ENCODE measurements at regions not wholly inside any gene's neighbourhood (a gene's known extent, or its start where the extent isn't known, plus 50 kb on each side); places are given as distances from the start of the nearest gene placed in this dataset.
"Not testable (repeated sequence)": the region's sequence is repeated elsewhere in the genome, so short reads cannot be mapped to it uniquely, and the experiment has no call there.

DNA sequence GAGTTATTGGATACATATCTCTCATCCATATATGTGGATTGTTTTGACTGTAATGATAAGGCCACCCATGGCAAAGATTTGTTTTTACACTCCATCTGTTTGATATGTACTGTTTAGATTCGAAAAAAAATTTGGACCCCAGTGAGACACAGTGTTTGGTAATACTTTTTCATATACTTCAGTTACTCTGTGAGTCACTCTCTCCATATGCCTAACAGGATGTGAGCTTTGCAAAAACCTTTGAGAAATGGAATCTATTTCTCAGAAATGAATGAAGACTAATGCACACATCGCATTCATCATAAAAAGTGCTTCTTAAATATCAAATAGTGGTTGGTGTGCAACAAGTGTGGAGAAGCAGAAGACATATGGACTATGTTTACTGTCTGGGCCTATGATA is 781.5 kb downstream of the SLC6A15 start:
- Mint-ChIP-seq H3K4me1 (ENCODE audit: low read depth) (no peaks in the 10 kb centered on the region), H3K27ac (no peak overlapping the region), H3K9me3 (peaks cover 0 to 1% of the 10 kb centered on the region in 2 donors), H3K27me3 (ENCODE audit: low read depth) (no peaks in the 10 kb centered on the region), H3K36me3 (ENCODE audit: insufficient read depth in 2 of 2) (no peaks in the 10 kb centered on the region), H3K4me3 (no peak overlapping the region)
- ATAC-seq (replicated peaks in 1 of 2), result no peak
- DNase-seq, result no peak

DNA sequence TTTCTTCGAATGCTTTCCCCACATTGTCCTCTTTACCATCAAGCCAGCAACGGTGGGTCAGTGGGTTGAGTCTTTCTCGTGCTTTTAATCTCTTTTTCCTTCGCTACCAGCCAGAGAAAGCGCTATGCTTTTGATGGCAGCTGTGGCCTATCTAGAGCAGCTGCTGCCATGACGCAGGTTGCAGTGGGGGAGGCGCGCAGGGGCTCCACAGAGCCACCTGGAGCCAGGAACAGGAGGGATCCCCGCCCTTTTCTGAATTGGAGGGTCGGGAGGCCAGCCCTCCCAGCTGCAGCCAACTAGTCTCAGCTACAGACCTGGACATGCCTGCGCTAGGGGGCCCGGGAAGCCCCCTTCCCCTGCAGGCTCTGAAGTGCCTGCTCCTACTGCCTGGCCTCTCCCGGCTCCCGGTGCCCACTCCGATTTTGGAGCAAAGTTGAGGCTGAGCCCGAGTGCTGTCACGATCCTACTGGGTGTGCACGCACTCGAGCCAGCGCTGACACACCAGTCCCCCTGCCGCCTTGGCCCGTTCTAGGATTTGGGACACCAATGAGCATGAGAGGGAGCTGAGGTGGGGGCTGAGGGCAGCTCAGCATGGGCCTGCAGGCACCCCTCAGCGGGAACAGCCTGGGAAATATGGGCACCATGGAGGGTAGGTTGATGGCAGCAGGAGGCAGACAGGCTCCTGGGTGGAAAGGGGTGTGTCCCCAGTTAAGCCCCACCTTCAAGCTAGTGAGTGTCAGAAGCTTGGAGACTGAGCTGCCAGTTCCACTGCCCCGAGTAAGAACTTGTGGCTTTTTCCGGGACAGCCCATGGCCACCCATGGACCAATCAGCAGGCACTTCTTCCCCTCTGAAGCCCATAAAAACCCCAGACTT is 784.2 kb downstream of the SLC6A15 start:
- Mint-ChIP-seq H3K4me1 (ENCODE audit: low read depth) (no peaks in the 10 kb centered on the region), H3K27me3 (ENCODE audit: low read depth) (no peaks in the 10 kb centered on the region), H3K9me3 (peaks cover 0 to 2% of the 10 kb centered on the region in 2 donors), H3K36me3 (ENCODE audit: insufficient read depth in 2 of 2) (no peaks in the 10 kb centered on the region), H3K27ac (no peak overlapping the region), H3K4me3 (no peak overlapping the region)
- DNase-seq (no peak), ATAC-seq (replicated peaks in 1 of 2) (no peak)

DNA sequence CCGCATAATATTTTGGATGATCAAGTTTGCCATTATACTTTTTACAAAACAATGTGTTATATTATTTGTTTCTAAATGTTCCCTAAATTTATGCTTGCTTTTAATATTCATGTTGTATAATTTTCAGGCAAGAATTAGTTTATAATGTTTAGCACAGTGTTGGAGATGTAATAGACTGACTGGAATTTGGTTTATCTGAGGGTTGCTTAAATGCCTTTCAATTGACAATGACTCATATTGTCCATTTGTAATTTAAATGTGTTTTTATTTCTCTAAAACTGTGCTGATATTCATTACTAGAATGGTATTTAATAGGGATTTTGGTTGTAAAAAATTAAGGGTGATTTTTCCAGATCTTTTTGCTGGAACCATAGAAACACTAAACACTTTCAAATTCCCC is 788.4 kb downstream of the SLC6A15 start:
- Mint-ChIP-seq H3K27ac (no peak overlapping the region), H3K27me3 (ENCODE audit: low read depth) (no peaks in the 10 kb centered on the region), H3K9me3 (peaks cover 3 to 6% of the 10 kb centered on the region in 2 donors), H3K4me1 (ENCODE audit: low read depth) (no peaks in the 10 kb centered on the region), H3K4me3 (no peak overlapping the region), H3K36me3 (ENCODE audit: insufficient read depth in 2 of 2) (no peaks in the 10 kb centered on the region)
- ATAC-seq (replicated peaks in 1 of 2), result no peak
- no peak for DNase-seq

GRCh38 chr12:84117190-84117589 is 795.4 kb downstream of the SLC6A15 start:
- Mint-ChIP-seq H3K4me3 (no peak overlapping the region), H3K27me3 (ENCODE audit: low read depth) (no peaks in the 10 kb centered on the region)

DNA sequence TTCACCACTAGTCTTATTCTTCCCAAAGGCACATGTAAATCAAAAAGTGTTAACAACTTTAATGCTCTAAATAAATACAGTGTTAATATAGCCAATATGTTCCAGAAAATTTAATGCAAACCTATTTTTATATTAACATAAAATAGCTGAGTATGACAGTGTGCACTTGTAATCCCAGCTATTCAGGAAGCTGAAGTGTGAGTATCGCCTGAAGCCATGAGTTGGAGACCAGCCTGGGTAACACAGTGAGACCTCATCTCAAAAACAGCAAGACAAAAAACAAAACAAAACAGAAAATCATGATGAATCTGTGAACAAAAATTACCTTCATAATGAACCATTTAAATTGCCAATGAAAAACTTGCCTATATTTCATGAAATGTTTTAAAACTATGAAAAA is 798.9 kb downstream of the SLC6A15 start:
- Mint-ChIP-seq H3K36me3 (ENCODE audit: insufficient read depth in 2 of 2) (no peaks in the 10 kb centered on the region), H3K27me3 (ENCODE audit: low read depth) (no peaks in the 10 kb centered on the region), H3K4me1 (ENCODE audit: low read depth) (no peaks in the 10 kb centered on the region), H3K4me3 (no peak overlapping the region), H3K9me3 (peaks cover 6% of the 10 kb centered on the region in 2 donors), H3K27ac (no peak overlapping the region)
- DNase-seq (no peak), ATAC-seq (replicated peaks in 1 of 2) (no peak)

More at GRCh38 chr12:84117190-84117589, 795.4 kb downstream of the SLC6A15 start:
- H3K4me1 Mint-ChIP-seq (ENCODE audit: low read depth), result no peaks in the 10 kb centered on the region
- H3K27ac Mint-ChIP-seq, result no peak overlapping the region
- no peak for DNase-seq
- H3K36me3 Mint-ChIP-seq (ENCODE audit: insufficient read depth in 2 of 2), result no peaks in the 10 kb centered on the region
- ATAC-seq (replicated peaks in 1 of 2), result no peak
- H3K9me3 Mint-ChIP-seq, result peaks cover 4 to 5% of the 10 kb centered on the region in 2 donors

GRCh38 chr12:84103886-84104285 is 808.7 kb downstream of the SLC6A15 start:
- H3K27ac Mint-ChIP-seq; H3K4me3 Mint-ChIP-seq; ATAC-seq (replicated peaks in 1 of 2); H3K27me3 Mint-ChIP-seq (ENCODE audit: low read depth); H3K4me1 Mint-ChIP-seq (ENCODE audit: low read depth); DNase-seq: not testable (repeated sequence)
- peaks cover 10 to 17% of the 10 kb centered on the region in 2 donors for H3K36me3 Mint-ChIP-seq (ENCODE audit: insufficient read depth in 2 of 2)
- peaks cover 21 to 22% of the 10 kb centered on the region in 2 donors for H3K9me3 Mint-ChIP-seq

GRCh38 chr12:84101963-84102362 is 810.6 kb downstream of the SLC6A15 start:
- H3K27me3 Mint-ChIP-seq (ENCODE audit: low read depth); ATAC-seq (replicated peaks in 1 of 2); H3K4me1 Mint-ChIP-seq (ENCODE audit: low read depth); H3K27ac Mint-ChIP-seq; H3K4me3 Mint-ChIP-seq; DNase-seq: not testable (repeated sequence)
- H3K9me3 Mint-ChIP-seq, result peaks cover 18 to 19% of the 10 kb centered on the region in 2 donors
- H3K36me3 Mint-ChIP-seq (ENCODE audit: insufficient read depth in 2 of 2), result peaks cover 10 to 16% of the 10 kb centered on the region in 2 donors

- not testable (repeated sequence) for H3K4me3 Mint-ChIP-seq; ATAC-seq (replicated peaks in 1 of 2); H3K27me3 Mint-ChIP-seq (ENCODE audit: low read depth); H3K27ac Mint-ChIP-seq; DNase-seq; H3K4me1 Mint-ChIP-seq (ENCODE audit: low read depth)
- H3K36me3 Mint-ChIP-seq (ENCODE audit: insufficient read depth in 2 of 2), result peaks cover 10 to 16% of the 10 kb centered on the region in 2 donors
- peaks cover 17% of the 10 kb centered on the region in 2 donors for H3K9me3 Mint-ChIP-seq
Observed at GRCh38 chr12:84099591-84099990, 813.0 kb downstream of the SLC6A15 start.

DNA sequence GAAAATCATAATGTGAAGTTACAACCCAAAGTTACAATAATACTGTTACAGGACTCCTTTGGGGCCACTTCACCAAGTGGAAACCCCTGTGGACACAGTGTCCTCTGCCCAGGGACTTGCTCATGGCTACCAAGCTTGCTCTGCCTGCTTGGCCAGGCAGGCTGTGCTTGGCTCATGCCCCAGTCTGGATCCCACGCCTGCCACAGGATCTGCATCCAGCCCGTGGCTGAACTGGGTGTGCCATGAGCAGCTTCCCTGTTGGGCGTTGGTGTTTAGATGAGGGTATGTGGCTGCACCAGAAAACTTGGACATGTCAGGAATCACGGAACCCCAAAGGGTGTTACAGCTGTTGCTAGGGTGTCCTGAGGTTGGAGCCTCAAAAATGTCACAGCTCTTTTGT is 820.9 kb downstream of the SLC6A15 start:
- H3K27me3 Mint-ChIP-seq (ENCODE audit: low read depth), result no peaks in the 10 kb centered on the region
- no peak for ATAC-seq (replicated peaks in 1 of 2)
- no peak for DNase-seq
- H3K9me3 Mint-ChIP-seq, result peaks cover 0 to 4% of the 10 kb centered on the region in 2 donors
- H3K27ac Mint-ChIP-seq, result no peak overlapping the region
- H3K36me3 Mint-ChIP-seq (ENCODE audit: insufficient read depth in 2 of 2), result no peaks in the 10 kb centered on the region
- no peak overlapping the region for H3K4me3 Mint-ChIP-seq
- no peaks in the 10 kb centered on the region for H3K4me1 Mint-ChIP-seq (ENCODE audit: low read depth)

DNA sequence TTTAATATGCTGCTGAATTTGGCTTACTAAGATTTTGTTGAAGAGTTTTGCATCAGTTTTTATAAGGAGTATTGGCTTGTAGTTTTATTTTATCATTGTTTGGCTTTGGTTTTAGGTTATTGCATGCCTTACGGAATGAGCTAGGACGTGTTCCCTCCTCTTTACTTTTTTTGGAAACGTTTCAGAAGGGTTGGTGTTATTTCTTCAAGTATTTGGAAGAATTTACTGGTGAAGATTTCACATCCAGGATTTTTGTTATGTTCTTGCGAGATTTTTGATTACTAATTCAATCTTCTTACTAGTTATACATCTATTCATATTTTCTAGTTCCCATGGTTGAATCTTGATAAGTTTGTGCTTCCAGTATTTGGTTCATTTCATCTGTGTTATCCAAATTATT is 823.2 kb downstream of the SLC6A15 start:
- Mint-ChIP-seq H3K36me3 (ENCODE audit: insufficient read depth in 2 of 2) (no peaks in the 10 kb centered on the region), H3K27me3 (ENCODE audit: low read depth) (no peaks in the 10 kb centered on the region), H3K4me1 (ENCODE audit: low read depth) (no peaks in the 10 kb centered on the region), H3K9me3 (peaks cover 0 to 4% of the 10 kb centered on the region in 2 donors), H3K27ac (no peak overlapping the region), H3K4me3 (no peak overlapping the region)
- no peak for DNase-seq
- no peak for ATAC-seq (replicated peaks in 1 of 2)

DNA sequence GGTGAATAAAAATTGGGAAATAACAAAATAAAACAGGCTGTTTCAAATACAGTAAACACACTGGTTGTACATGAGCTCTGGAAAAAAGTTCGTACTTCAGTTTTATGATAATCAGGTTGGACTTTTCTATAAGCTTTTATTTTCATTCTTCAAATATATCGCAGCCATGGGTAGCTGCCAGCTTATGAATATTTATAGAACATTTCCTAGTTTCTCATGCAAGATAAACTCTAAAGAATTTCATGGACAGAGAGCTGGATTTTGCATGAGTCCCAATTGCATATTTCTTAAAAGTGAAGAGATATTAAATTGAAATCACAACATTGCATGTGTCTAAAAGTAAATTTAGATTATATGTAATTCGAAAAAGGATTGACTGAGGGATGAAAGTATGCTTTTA is 827.6 kb downstream of the SLC6A15 start:
- no peak overlapping the region for H3K27ac Mint-ChIP-seq
- no peaks in the 10 kb centered on the region for H3K27me3 Mint-ChIP-seq (ENCODE audit: low read depth)
- H3K9me3 Mint-ChIP-seq, result peaks cover 2 to 3% of the 10 kb centered on the region in 2 donors
- H3K4me1 Mint-ChIP-seq (ENCODE audit: low read depth), result no peaks in the 10 kb centered on the region
- ATAC-seq (replicated peaks in 1 of 2), result no peak
- H3K4me3 Mint-ChIP-seq, result no peak overlapping the region
- H3K36me3 Mint-ChIP-seq (ENCODE audit: insufficient read depth in 2 of 2), result no peaks in the 10 kb centered on the region
- no peak for DNase-seq

GRCh38 chr12:84079626-84080025 is 833.0 kb downstream of the SLC6A15 start:
- H3K9me3 Mint-ChIP-seq, result peaks cover 2 to 6% of the 10 kb centered on the region in 2 donors
- H3K4me1 Mint-ChIP-seq (ENCODE audit: low read depth), result no peaks in the 10 kb centered on the region
- no peaks in the 10 kb centered on the region for H3K27me3 Mint-ChIP-seq (ENCODE audit: low read depth)
- H3K27ac Mint-ChIP-seq, result no peak overlapping the region
- DNase-seq (no peak), ATAC-seq (replicated peaks in 1 of 2) (no peak)
- no peaks in the 10 kb centered on the region for H3K36me3 Mint-ChIP-seq (ENCODE audit: insufficient read depth in 2 of 2)
- no peak overlapping the region for H3K4me3 Mint-ChIP-seq

DNA sequence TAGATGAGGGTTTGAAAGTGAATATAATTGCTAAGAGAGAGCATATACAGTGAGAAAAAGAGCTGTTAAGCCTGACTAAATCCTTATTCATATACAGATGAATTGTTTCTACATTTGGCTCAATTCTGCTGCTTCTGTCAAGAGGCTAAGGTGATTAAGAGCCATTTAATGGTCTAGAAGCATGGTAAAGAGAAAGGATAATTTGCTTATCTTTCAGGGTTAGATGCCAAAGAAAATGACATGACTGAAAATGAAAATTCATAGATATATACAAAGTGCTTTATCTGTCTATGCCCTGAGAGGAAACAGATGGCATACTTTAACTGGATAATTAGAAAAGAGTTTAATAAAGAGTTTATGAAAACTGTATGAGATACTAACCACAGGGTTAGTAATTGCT is 834.9 kb downstream of the SLC6A15 start:
- Mint-ChIP-seq H3K27me3 (ENCODE audit: low read depth) (no peaks in the 10 kb centered on the region), H3K4me3 (no peak overlapping the region), H3K9me3 (peaks cover 6% of the 10 kb centered on the region in 2 donors), H3K27ac (no peak overlapping the region), H3K4me1 (ENCODE audit: low read depth) (no peaks in the 10 kb centered on the region), H3K36me3 (ENCODE audit: insufficient read depth in 2 of 2) (no peaks in the 10 kb centered on the region)
- DNase-seq (no peak), ATAC-seq (replicated peaks in 1 of 2) (no peak)

- no peak overlapping the region for H3K4me3 Mint-ChIP-seq
- ATAC-seq (replicated peaks in 1 of 2), result no peak
Observed at GRCh38 chr12:84075991-84076390, 836.6 kb downstream of the SLC6A15 start.

More at GRCh38 chr12:84075991-84076390, 836.6 kb downstream of the SLC6A15 start:
- DNase-seq, result no peak
- Mint-ChIP-seq H3K27me3 (ENCODE audit: low read depth) (no peaks in the 10 kb centered on the region), H3K36me3 (ENCODE audit: insufficient read depth in 2 of 2) (no peaks in the 10 kb centered on the region), H3K9me3 (peaks cover 4 to 5% of the 10 kb centered on the region in 2 donors), H3K27ac (no peak overlapping the region), H3K4me1 (ENCODE audit: low read depth) (no peaks in the 10 kb centered on the region)
